ENCODE measurements at regions not wholly inside any gene's neighbourhood (a gene's known extent, or its start where the extent isn't known, plus 50 kb on each side); places are given as distances from the start of the nearest gene placed in this dataset.

- Histone ChIP-seq H3K27ac (no peak overlapping the region), H3K27me3 (no peaks in the 10 kb centered on the region), H3K4me1 (no peaks in the 10 kb centered on the region), H3K9me3 (no peaks in the 10 kb centered on the region), H3K4me3 (no peak overlapping the region), H3K36me3 (no peaks in the 10 kb centered on the region)
- no peak for DNase-seq (ENCODE audit: low spot score in 2 of 2)
- WGBS: 93% methylated on average over 3 of the region's 3 CpGs
- TF ChIP-seq CTCF (IDR thresholded peaks at IDR 0.05): no peak
- TF ChIP-seq POLR2A (IDR thresholded peaks at IDR 0.05): no peak
- TF ChIP-seq EP300 (IDR thresholded peaks at IDR 0.05): no peak
- no peak for TF ChIP-seq POLR2AphosphoS5 (IDR thresholded peaks at IDR 0.05)
Measured at GRCh38 chr6:12383448-12383847, 93.3 kb downstream of the EDN1 start.

- TF ChIP-seq POLR2A (IDR thresholded peaks at IDR 0.05) (no peak), EP300 (IDR thresholded peaks at IDR 0.05) (no peak), CTCF (IDR thresholded peaks at IDR 0.05) (no peak), POLR2AphosphoS5 (IDR thresholded peaks at IDR 0.05) (no peak)
- 66% methylated on average over 2 of the region's 2 CpGs for WGBS
Measured at GRCh38 chr6:12384357-12384912, 94.3 kb downstream of the EDN1 start.

GRCh38 chr6:12385316-12385715 lies 95.2 kb downstream of the EDN1 start:
- H3K36me3 ChIP-seq: no peaks in the 10 kb centered on the region
- no peak overlapping the region for H3K4me3 ChIP-seq
- no peaks in the 10 kb centered on the region for H3K9me3 ChIP-seq
- no peak overlapping the region for H3K27ac ChIP-seq
- WGBS: 86% methylated on average over 3 of the region's 3 CpGs
- TF ChIP-seq POLR2A (IDR thresholded peaks at IDR 0.05) (no peak), CTCF (IDR thresholded peaks at IDR 0.05) (no peak), EP300 (IDR thresholded peaks at IDR 0.05) (no peak), POLR2AphosphoS5 (IDR thresholded peaks at IDR 0.05) (no peak)
- no peak for DNase-seq (ENCODE audit: low spot score in 2 of 2)
- H3K27me3 ChIP-seq: no peaks in the 10 kb centered on the region
- H3K4me1 ChIP-seq: no peaks in the 10 kb centered on the region

More at GRCh38 chr6:12384357-12384912, 94.3 kb downstream of the EDN1 start:
- DNase-seq (ENCODE audit: low spot score in 2 of 2): no peak
- Histone ChIP-seq H3K27ac (no peak overlapping the region), H3K27me3 (no peaks in the 10 kb centered on the region), H3K9me3 (no peaks in the 10 kb centered on the region), H3K36me3 (no peaks in the 10 kb centered on the region), H3K4me3 (no peak overlapping the region), H3K4me1 (no peaks in the 10 kb centered on the region)

- Histone ChIP-seq H3K27me3 (no peaks in the 10 kb centered on the region), H3K9me3 (no peaks in the 10 kb centered on the region), H3K4me1 (no peaks in the 10 kb centered on the region), H3K36me3 (no peaks in the 10 kb centered on the region), H3K27ac (no peak overlapping the region), H3K4me3 (no peak overlapping the region)
- no peak for DNase-seq (ENCODE audit: low spot score in 2 of 2)
- no peak for TF ChIP-seq POLR2A (IDR thresholded peaks at IDR 0.05)
- TF ChIP-seq CTCF (IDR thresholded peaks at IDR 0.05): no peak
- no peak for TF ChIP-seq POLR2AphosphoS5 (IDR thresholded peaks at IDR 0.05)
- TF ChIP-seq EP300 (IDR thresholded peaks at IDR 0.05): no peak
- WGBS: 93% methylated on average over 5 of the region's 5 CpGs
Measured at GRCh38 chr6:12386816-12387215, 96.7 kb downstream of the EDN1 start.

GRCh38 chr6:12391472-12391871 lies 101.3 kb downstream of the EDN1 start:
- Histone ChIP-seq H3K4me3 (no peak overlapping the region), H3K4me1 (no peaks in the 10 kb centered on the region), H3K27me3 (no peaks in the 10 kb centered on the region), H3K9me3 (no peaks in the 10 kb centered on the region), H3K36me3 (no peaks in the 10 kb centered on the region), H3K27ac (no peak overlapping the region)
- no peak for DNase-seq (ENCODE audit: low spot score in 2 of 2)
- WGBS: 58% methylated on average over 3 of the region's 3 CpGs
- TF ChIP-seq POLR2A (IDR thresholded peaks at IDR 0.05): no peak
- TF ChIP-seq CTCF (IDR thresholded peaks at IDR 0.05): no peak
- TF ChIP-seq POLR2AphosphoS5 (IDR thresholded peaks at IDR 0.05): no peak
- no peak for TF ChIP-seq EP300 (IDR thresholded peaks at IDR 0.05)

All from suprapubic skin (tissue), 4 donors.